ENCODE measurements at regions not wholly inside any gene's neighbourhood (a gene's known extent, or its start where the extent isn't known, plus 50 kb on each side); places are given as distances from the start of the nearest gene placed in this dataset.
"Not testable (repeated sequence)": the region's sequence is repeated elsewhere in the genome, so short reads cannot be mapped to it uniquely, and the experiment has no call there.

DNA sequence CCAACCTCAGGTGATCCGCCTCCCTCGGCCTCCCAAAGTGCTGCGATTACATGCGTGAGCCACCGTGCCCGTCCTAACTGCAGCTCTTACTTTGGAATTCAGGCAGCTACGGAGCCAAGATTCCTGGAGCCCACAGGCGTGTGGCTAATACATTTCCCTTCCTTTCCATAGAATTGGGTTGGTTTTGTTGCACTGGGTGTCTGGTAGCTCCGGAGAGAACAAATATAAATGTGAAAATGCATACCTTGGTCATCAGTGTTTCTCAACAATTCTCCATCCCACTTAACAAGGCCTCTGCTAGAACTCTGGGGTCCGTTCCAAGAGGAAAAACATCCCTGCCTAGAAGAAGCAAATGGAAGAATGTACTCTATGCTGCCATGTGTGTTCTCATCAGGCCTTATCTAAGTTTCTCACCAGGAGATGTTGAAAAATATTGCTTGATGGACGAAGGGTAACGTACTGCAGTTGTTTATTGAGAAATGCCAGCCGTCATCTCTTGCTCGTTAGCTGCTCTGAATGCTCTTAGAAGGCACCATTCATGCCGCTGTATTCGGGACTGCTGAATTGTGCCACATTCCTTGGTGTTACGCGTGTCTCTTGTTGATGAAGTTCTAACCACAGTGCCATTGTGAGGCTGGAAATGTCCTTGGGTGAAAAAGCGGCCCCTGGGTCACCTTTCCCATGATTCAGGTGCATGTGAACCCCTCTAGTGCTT lies 50.5 kb upstream of the CD99 start:
- DNase-seq (ENCODE audit: low read depth) = no peak

DNA sequence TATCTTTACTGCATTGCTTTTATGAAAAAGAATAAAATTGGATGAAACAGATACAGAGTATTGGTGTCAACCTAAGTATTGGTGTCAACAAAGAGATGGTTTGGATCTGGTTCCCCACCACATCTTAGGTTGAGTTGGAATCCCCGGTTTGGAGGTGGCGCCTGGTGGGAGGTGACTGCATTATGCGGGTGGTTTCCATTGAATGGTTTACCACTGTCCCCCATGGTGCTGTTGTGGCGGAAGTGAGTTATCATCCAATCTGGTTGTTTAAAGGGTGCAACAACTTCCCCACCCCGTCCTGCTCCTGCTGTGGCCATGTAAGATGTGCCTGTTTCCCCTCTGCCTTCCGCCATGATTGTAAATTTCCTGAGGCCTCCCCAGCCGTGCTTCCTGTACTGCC lies 52.8 kb upstream of the CD99 start:
- no peak for DNase-seq (ENCODE audit: low read depth)

DNA sequence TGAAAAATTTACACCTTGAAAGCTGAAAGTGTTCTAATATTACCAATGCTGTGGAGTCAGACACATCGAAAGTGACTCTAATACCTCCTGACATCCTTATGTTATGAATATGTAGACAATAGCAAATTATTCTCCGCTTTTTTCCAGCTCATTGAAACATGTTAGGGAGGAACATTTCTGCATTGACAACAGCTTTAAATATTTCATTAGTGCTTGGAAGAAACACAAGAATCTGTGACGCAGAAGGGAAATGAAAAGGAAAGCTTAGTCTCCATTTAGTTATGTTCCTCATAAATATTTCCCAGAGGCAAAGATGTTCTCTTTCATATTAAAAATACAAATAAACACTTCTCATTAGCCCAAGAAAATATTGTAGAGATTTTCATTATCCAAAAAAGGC lies 55.8 kb upstream of the CD99 start:
- DNase-seq (ENCODE audit: low read depth) = no peak

DNA sequence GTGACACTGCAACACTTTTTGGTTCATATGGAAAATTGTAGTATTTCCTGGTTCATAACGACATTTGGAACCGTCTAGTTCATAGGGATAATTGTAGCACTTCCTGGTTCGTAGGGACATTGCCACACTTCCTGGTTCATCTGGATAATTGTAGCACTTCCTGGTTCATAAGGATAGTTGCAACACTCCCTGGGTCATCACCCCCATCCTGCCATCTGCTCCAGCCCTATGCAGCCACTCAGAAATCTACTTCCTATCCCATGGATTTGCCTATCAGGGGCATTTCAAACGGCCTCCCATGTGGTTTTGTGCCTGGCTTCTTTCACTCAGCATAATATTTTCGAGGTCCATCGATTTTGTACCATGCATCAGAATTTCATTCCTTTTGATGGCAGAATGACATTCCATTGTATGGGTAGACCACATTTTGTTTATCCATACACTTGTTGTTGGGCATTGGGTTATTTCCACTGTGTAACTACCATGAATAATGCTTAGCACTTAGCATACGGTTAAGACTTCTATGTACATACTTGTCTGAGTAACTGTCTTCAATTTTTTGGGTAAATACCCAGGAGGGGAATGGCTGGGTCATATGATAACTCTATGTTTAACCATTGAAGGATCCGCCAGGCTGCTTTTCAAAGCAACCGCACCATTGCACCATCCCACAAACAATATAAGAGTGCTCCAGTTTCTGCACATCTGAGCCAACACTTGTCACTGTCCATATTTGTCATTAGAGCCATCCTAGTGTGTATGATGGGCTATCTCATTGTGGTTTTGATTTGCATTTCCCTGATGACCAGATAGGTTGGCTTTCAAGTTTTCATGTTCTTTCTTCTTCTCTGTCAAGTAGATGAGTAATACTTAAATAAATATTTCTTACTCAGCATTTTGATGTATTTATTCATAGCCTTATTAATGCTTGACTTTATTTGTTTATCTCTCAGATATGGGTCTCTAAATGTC lies 58.3 kb upstream of the CD99 start:
- DNase-seq (ENCODE audit: low read depth) = no peak

DNA sequence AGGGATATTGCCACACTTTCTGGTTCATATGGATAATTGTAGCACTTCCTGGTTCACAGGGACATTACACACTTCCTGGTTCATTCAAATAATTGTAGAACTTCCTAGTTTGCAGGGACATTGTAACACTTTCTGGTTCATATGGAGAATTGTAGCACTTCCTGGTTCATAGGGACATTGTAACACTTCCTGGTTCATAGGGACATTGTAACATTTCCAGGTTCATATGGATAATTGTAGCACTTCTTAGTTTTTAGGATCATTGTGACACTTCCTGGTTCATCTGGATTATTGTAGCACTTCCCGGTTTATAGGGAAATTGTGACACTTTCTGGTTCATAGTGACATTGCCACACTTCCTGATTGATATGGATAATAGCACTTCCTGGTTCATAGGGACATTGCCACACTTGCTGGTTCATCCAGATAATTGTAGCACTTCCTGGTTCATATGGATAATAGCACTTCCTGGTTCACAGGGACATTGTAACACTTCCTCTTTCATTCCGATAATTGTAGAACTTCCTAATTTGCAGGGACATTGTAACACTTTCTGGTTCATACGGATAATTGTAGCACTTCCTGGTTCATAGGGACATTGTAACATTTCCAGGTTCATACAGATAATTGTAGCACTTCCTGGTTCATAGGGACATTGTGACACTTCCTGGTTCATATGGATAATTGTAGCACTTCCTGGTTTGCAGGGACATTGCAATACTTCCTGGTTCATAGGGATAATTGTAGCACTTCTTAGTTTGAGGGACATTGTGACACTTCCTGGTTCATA lies 59.2 kb upstream of the CD99 start:
- DNase-seq (ENCODE audit: low read depth) = no peak

DNA sequence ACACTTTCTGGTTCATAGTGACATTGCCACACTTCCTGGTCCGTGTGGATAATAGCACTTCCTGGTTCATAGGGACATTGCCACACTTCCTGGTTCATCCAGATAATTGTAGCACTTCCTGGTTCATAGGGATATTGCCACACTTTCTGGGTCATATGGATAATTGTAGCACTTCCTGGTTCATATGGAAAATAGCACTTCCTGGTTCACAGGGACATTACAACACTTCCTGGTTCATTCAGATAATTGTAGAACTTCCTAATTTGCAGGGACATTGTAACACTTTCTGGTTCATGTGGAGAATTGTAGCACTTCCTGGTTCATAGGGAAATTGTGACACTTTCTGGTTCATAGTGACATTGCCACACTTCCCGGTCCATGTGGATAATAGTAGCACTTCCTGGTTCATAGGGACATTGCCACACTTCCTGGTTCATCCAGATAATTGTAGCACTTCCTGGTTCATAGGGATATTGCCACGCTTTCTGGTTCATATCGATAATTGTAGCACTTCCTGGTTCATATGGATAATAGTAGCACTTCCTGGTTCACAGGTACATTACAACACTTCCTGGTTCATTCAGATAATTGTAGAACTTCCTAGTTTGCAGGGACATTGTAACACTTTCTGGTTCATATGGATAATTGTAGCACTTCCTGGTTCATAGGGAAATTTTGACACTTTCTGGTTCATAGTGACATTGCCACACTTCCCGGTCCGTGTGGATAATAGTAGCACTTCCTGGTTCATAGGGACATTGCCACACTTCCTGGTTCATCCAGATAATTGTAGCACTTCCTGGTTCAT lies 60.0 kb upstream of the CD99 start:
- DNase-seq (ENCODE audit: low read depth) = not testable (repeated sequence)

DNA sequence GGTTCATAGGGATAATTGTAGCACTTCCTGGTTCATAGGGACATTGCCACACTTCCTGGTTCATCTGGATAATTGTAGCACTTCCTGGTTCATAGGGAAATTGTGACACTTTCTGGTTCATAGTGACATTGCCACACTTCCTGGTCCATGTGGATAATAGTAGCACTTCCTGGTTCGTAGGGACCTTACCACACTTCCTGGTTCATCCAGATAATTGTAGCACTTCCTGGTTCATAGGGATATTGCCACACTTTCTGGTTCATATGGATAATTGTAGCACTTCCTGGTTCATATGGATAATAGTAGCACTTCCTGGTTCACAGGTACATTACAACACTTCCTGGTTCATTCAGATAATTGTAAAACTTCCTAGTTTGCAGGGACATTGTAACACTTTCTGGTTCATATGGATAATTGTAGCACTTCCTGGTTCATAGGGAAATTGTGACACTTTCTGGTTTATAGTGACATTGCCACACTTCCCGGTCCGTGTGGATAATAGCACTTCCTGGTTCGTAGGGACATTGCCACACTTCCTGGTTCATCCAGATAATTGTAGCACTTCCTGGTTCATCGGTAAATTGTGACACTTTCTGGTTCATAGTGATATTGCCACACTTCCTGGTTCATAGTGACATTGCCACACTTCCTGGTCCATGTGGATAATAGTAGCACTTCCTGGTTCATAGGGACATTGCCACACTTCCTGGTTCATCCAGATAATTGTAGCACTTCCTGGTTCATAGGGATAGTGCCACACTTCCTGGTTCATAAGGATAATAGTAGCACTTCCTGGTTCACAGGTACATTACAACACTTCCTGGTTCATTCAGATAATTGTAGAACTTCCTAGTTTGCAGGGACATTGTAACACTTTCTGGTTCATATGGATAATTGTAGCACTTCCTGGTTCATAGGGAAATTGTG lies 60.8 kb upstream of the CD99 start:
- not testable (repeated sequence) for DNase-seq (ENCODE audit: low read depth)

DNA sequence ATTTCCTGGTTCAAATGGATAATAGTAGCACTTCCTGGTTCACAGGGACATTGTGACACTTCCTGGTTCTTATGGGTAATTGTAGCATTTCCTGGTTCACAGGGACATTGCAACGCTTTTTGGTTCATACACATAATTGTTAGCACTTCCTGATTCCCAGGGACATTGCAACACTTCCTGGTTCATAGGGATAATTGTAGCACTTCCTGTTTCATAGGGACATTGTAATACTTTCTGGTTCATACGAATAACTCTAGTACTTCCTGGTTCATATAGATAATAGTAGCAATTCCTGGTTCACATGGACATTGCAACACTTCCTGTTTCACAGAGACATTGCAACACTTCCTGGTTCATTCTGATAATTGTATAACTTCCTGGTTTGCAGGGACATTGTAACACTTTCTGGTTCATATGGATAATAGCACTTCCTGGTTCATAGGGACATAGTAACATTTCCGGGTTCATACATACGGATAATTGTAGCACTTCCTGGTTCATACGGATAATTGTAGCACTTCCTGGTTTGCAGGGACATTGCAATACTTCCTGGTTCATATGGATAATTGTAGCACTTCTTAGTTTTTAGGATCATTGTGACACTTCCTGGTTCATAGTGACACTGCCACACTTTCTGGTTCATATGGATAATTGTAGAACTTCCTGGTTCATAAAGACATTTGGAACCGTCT lies 61.6 kb upstream of the CD99 start:
- DNase-seq (ENCODE audit: low read depth) = no peak

DNA sequence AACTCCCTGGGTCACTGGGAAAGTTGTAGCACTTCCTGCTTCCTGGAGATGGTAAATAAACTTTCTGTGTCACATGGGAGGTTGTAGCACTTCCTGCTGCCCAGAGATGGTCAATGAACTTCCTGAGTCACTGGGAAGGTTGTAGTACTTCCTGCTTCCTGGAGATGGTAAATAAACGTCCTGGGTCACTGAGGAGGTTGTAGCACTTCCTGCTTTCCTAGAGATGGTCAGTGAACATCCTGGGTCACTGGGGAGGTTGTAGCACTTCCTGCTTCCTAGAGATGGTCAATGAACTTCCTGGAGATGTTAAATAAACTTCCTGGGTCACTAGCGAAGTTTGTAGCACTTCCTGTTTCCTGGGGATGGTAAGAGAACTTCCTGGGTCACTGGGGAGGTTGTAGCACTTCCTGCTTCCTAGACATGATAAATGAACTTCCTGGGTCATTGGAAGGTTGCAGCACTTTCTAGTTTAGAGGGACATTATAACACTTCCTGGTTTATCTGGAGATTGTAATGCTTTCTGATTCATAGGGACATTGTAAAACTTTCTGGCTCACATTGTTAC lies 62.3 kb upstream of the CD99 start:
- DNase-seq (ENCODE audit: low read depth) = no peak

DNA sequence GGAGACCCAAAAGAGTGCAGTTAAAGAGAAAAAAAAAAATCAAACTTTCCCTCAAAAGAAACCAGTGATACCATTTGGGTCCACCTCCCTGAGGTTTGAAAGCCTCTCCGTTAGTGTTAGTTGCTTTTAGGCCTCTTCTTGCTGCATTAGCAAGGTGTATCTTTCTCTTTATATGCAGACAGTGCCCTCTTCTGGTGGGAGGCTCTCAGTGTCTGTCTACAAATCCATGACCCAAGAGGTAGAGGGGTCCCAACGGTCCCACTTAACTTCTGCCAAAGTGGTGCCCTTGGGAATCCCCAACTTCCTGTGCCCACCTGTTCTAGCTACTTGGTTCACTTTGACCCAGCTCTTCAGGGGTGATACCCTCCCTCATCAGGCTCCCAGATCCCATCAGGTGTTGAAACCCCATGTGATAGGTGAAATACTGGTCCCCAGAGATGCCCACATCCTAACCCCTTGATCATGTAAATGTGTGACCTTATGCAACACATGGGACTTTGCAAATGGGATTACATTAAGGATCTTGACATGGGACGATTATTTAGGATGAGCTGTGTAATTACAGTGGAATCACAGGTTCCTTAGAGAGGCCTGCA lies 63.7 kb upstream of the CD99 start:
- DNase-seq (ENCODE audit: low read depth) = no peak

DNA sequence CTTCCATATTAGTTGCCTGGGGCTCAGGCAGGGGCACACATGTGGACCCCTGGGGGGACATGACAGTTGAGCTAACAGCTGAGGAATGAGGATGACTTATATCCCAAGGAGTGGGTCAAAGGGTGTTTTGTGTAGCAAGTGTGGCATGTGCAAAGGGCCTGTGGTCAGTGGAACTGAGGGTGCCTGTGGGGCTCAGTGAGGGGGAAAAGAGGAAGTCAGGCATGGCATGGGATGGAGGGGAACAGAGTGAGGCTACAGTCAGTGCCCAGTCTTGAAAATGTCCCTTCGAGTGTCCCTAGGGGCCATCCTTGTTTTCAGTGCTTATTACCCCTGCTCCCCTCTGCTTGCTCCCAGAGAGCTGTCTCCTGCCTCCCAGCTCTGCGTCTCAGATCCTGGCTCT lies 64.3 kb upstream of the CD99 start:
- DNase-seq (ENCODE audit: low read depth) = no peak

DNA sequence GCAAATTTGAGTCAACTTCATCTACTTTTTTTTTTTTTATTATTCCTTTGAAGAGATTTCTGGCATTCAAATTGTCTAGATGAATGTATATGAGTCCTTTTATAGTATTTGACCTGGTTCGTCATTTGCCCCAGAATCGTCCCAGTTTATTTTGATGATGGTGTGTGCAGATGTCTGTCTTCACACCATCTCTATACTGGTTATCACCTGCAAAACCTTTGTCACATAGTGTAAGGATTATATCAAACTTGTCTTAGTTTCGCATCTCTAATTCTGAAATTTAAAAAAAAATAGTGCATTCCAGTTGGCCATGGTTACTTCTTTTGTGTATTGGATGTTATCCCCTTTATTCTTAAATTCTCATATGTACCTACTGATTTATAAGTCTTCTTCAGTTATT lies 70.5 kb upstream of the CD99 start:
- no peak for DNase-seq (ENCODE audit: low read depth)

DNA sequence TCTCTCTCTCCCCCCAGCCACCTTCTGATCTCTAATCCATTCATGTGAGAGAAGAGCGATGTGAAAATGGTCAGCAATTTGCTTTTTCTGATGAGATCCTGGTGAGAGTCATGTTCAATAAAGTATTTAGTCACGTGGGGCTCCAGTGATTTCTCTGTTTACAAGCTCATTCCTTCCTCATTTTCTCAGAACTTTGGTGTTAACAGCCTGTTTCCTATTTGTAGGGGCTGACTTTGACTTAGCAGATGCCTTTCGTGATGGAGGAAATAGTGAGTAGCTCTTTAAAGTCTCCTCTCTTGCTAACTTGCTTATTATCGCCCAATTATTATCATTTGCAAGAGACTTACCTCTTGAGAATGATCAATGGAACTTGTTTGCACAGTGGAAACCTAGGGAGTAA lies 72.6 kb upstream of the CD99 start:
- DNase-seq (ENCODE audit: low read depth) = no peak

DNA sequence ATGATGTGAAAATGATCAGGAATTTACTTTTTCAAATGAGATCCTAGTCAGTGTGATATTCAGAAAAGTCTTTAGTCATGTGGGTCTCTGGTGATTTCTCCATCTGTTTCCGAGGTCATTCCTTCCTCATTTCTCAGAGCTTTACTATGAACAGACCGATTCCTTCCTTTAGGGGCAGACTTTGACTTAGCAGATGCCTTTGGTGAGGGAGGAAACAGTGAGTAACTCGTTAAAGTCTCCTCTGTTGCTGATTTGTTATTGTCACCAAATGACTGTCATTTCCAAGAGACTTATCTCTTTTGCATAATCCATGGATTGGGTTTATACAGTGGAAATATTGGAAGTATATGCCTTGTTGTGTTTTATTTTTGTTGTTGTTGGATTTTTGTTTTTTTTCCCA lies 76.2 kb upstream of the CD99 start:
- DNase-seq (ENCODE audit: low read depth) = no peak

DNA sequence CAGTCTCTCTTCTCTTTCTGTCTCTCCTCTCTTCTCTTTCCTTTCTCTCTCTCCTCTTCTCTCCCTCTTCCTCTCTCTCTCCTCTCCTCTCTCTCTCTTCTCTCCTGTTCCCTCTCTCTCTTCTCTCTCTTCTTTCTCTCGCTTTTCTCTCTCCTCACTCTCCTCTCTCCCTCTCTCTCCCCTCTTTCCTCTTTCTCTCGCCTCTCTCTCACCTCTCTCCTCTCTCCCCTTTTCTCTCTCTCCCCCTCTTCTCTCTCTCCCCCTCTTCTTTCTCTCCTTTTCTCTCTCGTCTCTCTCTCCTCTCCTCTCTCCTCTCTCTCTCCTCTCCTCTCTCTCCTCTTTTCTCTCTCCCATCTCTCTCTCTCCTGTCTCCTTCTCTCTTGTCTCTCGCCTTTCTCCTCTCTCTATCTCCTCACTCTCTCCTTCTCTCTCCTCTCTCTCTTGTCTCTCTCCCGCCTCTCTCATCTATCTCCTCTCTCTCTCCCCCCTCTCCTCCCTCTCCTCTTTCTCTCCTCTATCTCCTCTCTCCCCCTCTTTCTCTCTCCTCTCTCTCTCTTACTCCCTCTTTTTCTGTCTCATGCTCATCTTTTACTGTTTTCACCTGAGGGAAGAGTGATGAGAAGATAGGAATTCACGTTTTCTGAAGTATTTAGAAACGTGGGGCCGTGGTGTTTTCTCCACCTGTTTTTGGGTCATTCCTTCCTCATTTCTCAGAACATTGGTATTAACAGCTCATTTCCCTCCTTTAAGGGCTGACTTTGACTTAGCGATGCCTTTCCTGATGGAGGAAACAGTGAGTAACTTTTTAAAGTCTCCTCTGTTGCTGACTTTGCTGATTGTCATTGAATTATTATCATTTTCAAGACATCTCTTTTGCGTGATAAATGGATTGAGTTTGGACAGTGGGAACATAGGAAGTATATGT lies 80.6 kb upstream of the CD99 start:
- DNase-seq (ENCODE audit: low read depth) = no peak

DNA sequence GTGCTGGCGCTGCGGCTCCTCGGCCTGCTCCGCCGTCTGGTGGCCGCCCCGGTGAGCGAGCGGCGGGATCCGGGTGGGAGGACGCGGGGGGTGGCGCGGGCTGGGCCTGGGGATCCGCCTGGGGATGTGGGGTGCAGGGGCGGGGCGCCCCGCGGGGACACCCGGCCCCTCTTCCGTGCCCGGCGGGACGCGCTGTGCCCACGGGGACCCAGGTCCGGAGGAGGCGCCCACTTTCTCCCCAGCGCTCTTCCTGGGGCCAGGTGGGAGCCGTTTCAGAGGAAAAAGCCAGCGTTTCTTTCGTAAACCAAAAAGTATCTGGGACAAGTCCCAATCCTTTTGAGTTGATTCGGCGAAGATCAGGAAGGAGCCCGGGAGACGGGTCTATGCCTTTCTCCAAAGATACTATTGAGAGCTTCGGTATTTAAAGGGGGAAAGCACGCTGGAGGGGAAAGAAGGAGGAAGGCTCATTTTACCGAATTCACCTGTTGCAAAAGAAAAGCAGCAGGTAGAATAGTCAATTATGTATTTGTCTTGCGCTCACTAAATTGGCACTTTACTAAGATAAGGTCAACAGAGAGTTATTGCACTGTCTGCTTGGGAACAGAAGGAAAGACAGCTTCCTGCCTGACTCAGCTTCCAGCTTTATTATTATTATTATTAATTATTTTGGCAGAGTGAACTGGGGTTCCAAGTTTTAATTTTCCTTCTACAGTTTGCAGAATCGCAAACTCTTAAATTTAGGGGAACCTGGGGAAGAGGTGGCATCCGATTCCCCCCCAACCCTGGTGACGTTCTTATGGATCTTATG lies 81.5 kb upstream of the CD99 start:
- no peak for DNase-seq (ENCODE audit: low read depth)
